Fibroblast of lung (primary cell): ENCODE measurements at regions not wholly inside any gene's neighbourhood (a gene's known extent, or its start where the extent isn't known, plus 50 kb on each side); places are given as distances from the start of the nearest gene placed in this dataset.

Experiments
- CTCF ChIP-seq, 2 donors: IDR thresholded peaks in 1 of 2; conservative IDR thresholded peaks in 1 of 2; 1 replicate in 1 of 2; 2 replicates in 1 of 2; pipeline ENCODE4 v1.5.1; 2011 to 2012; ENCODE audit warnings: low read length in 2 of 2, control low read depth in 1 of 2, inconsistent platforms in 1 of 2, low read depth in 1 of 2, mild to moderate bottlenecking in 1 of 2
- EZH2 ChIP-seq: IDR thresholded peaks from 2 replicates; pipeline ENCODE4 v1.5.1; 2012; ENCODE audit warnings: low read length, control low read depth, mild to moderate bottlenecking; ENCODE audit errors: missing control alignments

DNA sequence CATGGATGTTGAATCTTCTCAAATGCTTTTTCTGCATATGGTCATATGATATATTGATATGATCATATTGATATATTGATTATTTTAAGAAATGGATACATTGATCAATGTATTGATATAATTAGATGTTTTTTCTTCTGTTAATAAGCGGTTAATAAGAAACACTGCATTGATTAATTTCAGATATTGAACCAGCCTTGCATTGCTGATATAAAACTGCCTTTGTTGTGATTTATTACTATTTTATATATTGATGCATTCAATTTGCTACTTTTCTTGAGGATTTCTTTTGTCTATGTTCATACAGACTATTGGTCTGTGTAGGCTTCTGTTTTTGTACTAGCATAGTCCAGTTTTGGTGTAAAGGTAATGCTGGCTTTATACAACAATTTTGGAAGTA is 79.7 kb upstream of the ELN start:
- no peak for TF ChIP-seq CTCF (conservative IDR thresholded peaks at IDR 0.05 in 1 of 2, IDR thresholded peaks at IDR 0.05 in 1 of 2; ENCODE audit: low read depth in 1 of 2, low read length in 2 of 2)
- no peak for TF ChIP-seq EZH2
